GM18520 (cell line): ENCODE measurements at regions not wholly inside any gene's neighbourhood (a gene's known extent, or its start where the extent isn't known, plus 50 kb on each side); places are given as distances from the start of the nearest gene placed in this dataset.

Experiments used
- ATAC-seq: cut with Tn5 transposase; IDR thresholded peaks from one replicate; pipeline ENCODE4 v1.9.1; 2021; ENCODE audit not compliant: unreplicated experiment

- ATAC-seq: no peak
Observed at GRCh38 chr5:98608052-98608451, 165.4 kb upstream of the RGMB start.

- no peak for ATAC-seq
Observed at GRCh38 chr5:98614341-98614740, 159.1 kb upstream of the RGMB start.

- no peak for ATAC-seq
Observed at GRCh38 chr5:98621821-98622220, 151.6 kb upstream of the RGMB start.

GRCh38 chr5:98624145-98624880 lies 149.2 kb upstream of the RGMB start:
- ATAC-seq: no peak

- ATAC-seq: no peak
Observed at GRCh38 chr5:98627121-98627520, 146.3 kb upstream of the RGMB start.

- no peak for ATAC-seq
Observed at GRCh38 chr5:98630621-98631020, 142.8 kb upstream of the RGMB start.

GRCh38 chr5:98631311-98632054 lies 142.0 kb upstream of the RGMB start:
- no peak for ATAC-seq

- ATAC-seq: no peak
Observed at GRCh38 chr5:98635656-98636055, 137.8 kb upstream of the RGMB start.

GRCh38 chr5:98637116-98637515 lies 136.3 kb upstream of the RGMB start:
- no peak for ATAC-seq

- no peak for ATAC-seq
Observed at GRCh38 chr5:98637557-98637956, 135.9 kb upstream of the RGMB start.

- no peak for ATAC-seq
Observed at GRCh38 chr5:98638111-98638510, 135.4 kb upstream of the RGMB start.

- no peak for ATAC-seq
Observed at GRCh38 chr5:98638701-98639100, 134.8 kb upstream of the RGMB start.

GRCh38 chr5:98639274-98639673 lies 134.2 kb upstream of the RGMB start:
- no peak for ATAC-seq

- ATAC-seq: no peak
Observed at GRCh38 chr5:98641671-98642070, 131.8 kb upstream of the RGMB start.

- no peak for ATAC-seq
Observed at GRCh38 chr5:98643569-98643968, 129.9 kb upstream of the RGMB start.

GRCh38 chr5:98651715-98652114 lies 121.7 kb upstream of the RGMB start:
- no peak for ATAC-seq

GRCh38 chr5:98656125-98656795 lies 117.2 kb upstream of the RGMB start:
- ATAC-seq: no peak

GRCh38 chr5:98656796-98657195 lies 116.7 kb upstream of the RGMB start:
- no peak for ATAC-seq

GRCh38 chr5:98657559-98657958 lies 115.9 kb upstream of the RGMB start:
- no peak for ATAC-seq

GRCh38 chr5:98663521-98663920 lies 109.9 kb upstream of the RGMB start:
- no peak for ATAC-seq

- ATAC-seq: no peak
Observed at GRCh38 chr5:98664736-98665135, 108.7 kb upstream of the RGMB start.

- ATAC-seq: no peak
Observed at GRCh38 chr5:98679963-98680362, 93.5 kb upstream of the RGMB start.
